Spleen (tissue), 11 donors: ENCODE measurements at regions not wholly inside any gene's neighbourhood (a gene's known extent, or its start where the extent isn't known, plus 50 kb on each side); places are given as distances from the start of the nearest gene placed in this dataset.

Source experiments
- DNase-seq: peaks from one replicate; pipeline ENCODE4 v3.0.0-alpha.2; 2020
- H3K27ac ChIP-seq, 8 donors: fragments of 200-600 bp; sonication (generic) in 7 of 8; 1 replicate in 4 of 8; 2 replicates in 4 of 8; pipeline versions ENCODE4 v1.5.0 to v1.8.0; 2016 to 2021; ENCODE audit warnings: inconsistent platforms in 4 of 8, mild to moderate bottlenecking in 4 of 8, moderate library complexity in 1 of 8
- H3K27me3 ChIP-seq, 7 donors: fragments of 200-600 bp; sonication (generic) in 6 of 7; replicated peaks in 1 of 7; 1 replicate in 4 of 7; 2 replicates in 3 of 7; pipeline versions ENCODE4 v1.5.0 to v1.8.0; 2016 to 2021; ENCODE audit warnings: inconsistent platforms in 3 of 7, mild to moderate bottlenecking in 1 of 7
- H3K36me3 ChIP-seq, 6 donors: fragments of 200-600 bp; sonication (generic) in 5 of 6; 1 replicate in 4 of 6; 2 replicates in 2 of 6; pipeline versions ENCODE4 v1.5.0 to v1.8.0; 2016 to 2021; ENCODE audit warnings: inconsistent platforms in 2 of 6
- H3K4me1 ChIP-seq, 6 donors: fragments of 200-600 bp; sonication (generic) in 5 of 6; 1 replicate in 3 of 6; 2 replicates in 3 of 6; pipeline versions ENCODE4 v1.5.0 to v1.8.0; 2016 to 2021; ENCODE audit warnings: inconsistent platforms in 3 of 6
- H3K4me3 ChIP-seq, 8 donors: fragments of 200-600 bp; sonication (generic) in 7 of 8; 1 replicate in 4 of 8; 2 replicates in 4 of 8; pipeline versions ENCODE4 v1.5.0 to v1.8.0; 2016 to 2021; ENCODE audit warnings: inconsistent platforms in 4 of 8, mild to moderate bottlenecking in 4 of 8, moderate library complexity in 2 of 8
- H3K9me3 ChIP-seq, 8 donors: fragments of 200-600 bp; sonication (generic) in 7 of 8; 1 replicate in 4 of 8; 2 replicates in 4 of 8; pipeline versions ENCODE4 v1.5.0 to v1.8.0; 2016 to 2021; ENCODE audit warnings: inconsistent platforms in 4 of 8
- CTCF ChIP-seq, 11 experiments: fragments of 200-600 bp in 7 of 11; fragments of 450-650 bp in 4 of 11; sonication (generic) in 4 of 11; IDR thresholded peaks in 8 of 11; conservative IDR thresholded peaks in 3 of 11; 1 replicate in 7 of 11; 2 replicates in 4 of 11; pipeline versions ENCODE4 v1.4.0 to v1.8.0; 2016 to 2021; ENCODE audit warnings: antibody characterized with exemption in 11 of 11, inconsistent platforms in 4 of 11, mild to moderate bottlenecking in 1 of 11
- POLR2A ChIP-seq, 3 donors: fragments of 450-650 bp; IDR thresholded peaks; one replicate each; pipeline ENCODE4 v1.5.1; 2017; ENCODE audit warnings: antibody characterized with exemption in 3 of 3, mild to moderate bottlenecking in 1 of 3
- POLR2AphosphoS5 ChIP-seq, 3 donors: sonication (generic); formaldehyde crosslinking; IDR thresholded peaks; one replicate each; pipeline ENCODE4 v1.5.1; 2017; ENCODE audit warnings: antibody characterized with exemption in 3 of 3
- WGBS, 5 donors: extraction: QIAGEN DNeasy Blood & Tissue Kit in 3 of 5; methylation state at CpG; one replicate each; pipeline versions ENCODE4 v1.1.5 to v1.1.7; 2013 to 2018; 5-methylcytosine and 5-hydroxymethylcytosine counted together
- intact Hi-C: fragments of 100-400 bp; cut with DNase I; formaldehyde crosslinking; loops from one replicate; pipeline ENCODE4 v1.15.0; 2023; ENCODE audit warnings: low total_unique reads
- donor health status: healthy with polysubstance abuse.
- donor health status: DM: no; HTN: no; CAD: no; lungs with moderate emphysema.
- donor health status: DM: no; HTN: no; CAD: no.
- donor health status: Bipolar disorder and iron deficiency.
- donor health status: healthy.
- donor health status: DM: no; HTN: no; CAD: no.
- donor health status: DM: yes; HTN: yes; CAD: no.

GRCh38 chr6:112576423-112576822 lies 229.3 kb downstream of the RFPL4B start:
- no peak overlapping the region for H3K4me3 ChIP-seq
- no peaks in the 10 kb centered on the region for H3K4me1 ChIP-seq
- intact Hi-C loops = no loop called here
- no peaks in the 10 kb centered on the region for H3K9me3 ChIP-seq
- H3K27me3 ChIP-seq = no peaks in the 10 kb centered on the region
- no peaks in the 10 kb centered on the region for H3K36me3 ChIP-seq
- DNase-seq = no peak
- H3K27ac ChIP-seq = no peak overlapping the region
- no peak for TF ChIP-seq POLR2A (IDR thresholded peaks at IDR 0.05)

- Histone ChIP-seq H3K27me3 (no peaks in the 10 kb centered on the region), H3K9me3 (peaks cover 0 to 5% (median 0%) of the 10 kb centered on the region in 8 donors), H3K4me3 (no peak overlapping the region), H3K4me1 (no peaks in the 10 kb centered on the region), H3K27ac (no peak overlapping the region), H3K36me3 (no peaks in the 10 kb centered on the region)
- 72 to 84% (median 80%) methylated on average over 1 of the region's 1 CpG for WGBS, 5 donors
- intact Hi-C loops = no loop called here
- no peak for DNase-seq
- TF ChIP-seq POLR2A (IDR thresholded peaks at IDR 0.05) = no peak
Observed at GRCh38 chr6:112579601-112580000, 232.5 kb downstream of the RFPL4B start.

- Histone ChIP-seq H3K4me3 (no peak overlapping the region), H3K36me3 (no peaks in the 10 kb centered on the region), H3K27ac (no peak overlapping the region), H3K27me3 (no peaks in the 10 kb centered on the region), H3K4me1 (no peaks in the 10 kb centered on the region), H3K9me3 (peaks cover 0 to 5% (median 0%) of the 10 kb centered on the region in 8 donors)
- intact Hi-C loops = no loop called here
- no peak for DNase-seq
- TF ChIP-seq CTCF (IDR thresholded peaks at IDR 0.05 in 8 of 11, conservative IDR thresholded peaks at IDR 0.05 in 3 of 11) (no peak), POLR2A (IDR thresholded peaks at IDR 0.05) (no peak), POLR2AphosphoS5 (IDR thresholded peaks at IDR 0.05) (no peak)
- 79 to 98% (median 91%) methylated on average over 1 of the region's 1 CpG for WGBS, 5 donors
Observed at GRCh38 chr6:112581015-112581414, 233.9 kb downstream of the RFPL4B start.

- Histone ChIP-seq H3K4me3 (no peak overlapping the region), H3K36me3 (no peaks in the 10 kb centered on the region), H3K9me3 (peaks cover 0 to 28% (median 16%) of the 10 kb centered on the region in 8 donors), H3K27ac (no peak overlapping the region), H3K4me1 (no peaks in the 10 kb centered on the region), H3K27me3 (no peaks in the 10 kb centered on the region)
- DNase-seq = no peak
- TF ChIP-seq POLR2AphosphoS5 (IDR thresholded peaks at IDR 0.05) (no peak), POLR2A (IDR thresholded peaks at IDR 0.05) (no peak), CTCF (IDR thresholded peaks at IDR 0.05 in 8 of 11, conservative IDR thresholded peaks at IDR 0.05 in 3 of 11) (no peak)
- intact Hi-C loops = no loop called here
- WGBS, 5 donors = 76 to 84% (median 80%) methylated on average over 3 of the region's 3 CpGs
Observed at GRCh38 chr6:112590326-112590725, 243.2 kb downstream of the RFPL4B start.

- intact Hi-C loops = no loop called here
- no peak for TF ChIP-seq POLR2A (IDR thresholded peaks at IDR 0.05)
- TF ChIP-seq POLR2AphosphoS5 (IDR thresholded peaks at IDR 0.05) = no peak
- no peak for TF ChIP-seq CTCF (IDR thresholded peaks at IDR 0.05 in 8 of 11, conservative IDR thresholded peaks at IDR 0.05 in 3 of 11)
- H3K9me3 ChIP-seq = peaks cover 0 to 29% (median 16%) of the 10 kb centered on the region in 8 donors
- no peaks in the 10 kb centered on the region for H3K36me3 ChIP-seq
- DNase-seq = no peak
- H3K4me1 ChIP-seq = no peaks in the 10 kb centered on the region
- no peak overlapping the region for H3K4me3 ChIP-seq
- no peaks in the 10 kb centered on the region for H3K27me3 ChIP-seq
- H3K27ac ChIP-seq = no peak overlapping the region
Observed at GRCh38 chr6:112591329-112591728, 244.2 kb downstream of the RFPL4B start.
